ENCODE measurements at regions not wholly inside any gene's neighbourhood (a gene's known extent, or its start where the extent isn't known, plus 50 kb on each side); places are given as distances from the start of the nearest gene placed in this dataset.

DNA sequence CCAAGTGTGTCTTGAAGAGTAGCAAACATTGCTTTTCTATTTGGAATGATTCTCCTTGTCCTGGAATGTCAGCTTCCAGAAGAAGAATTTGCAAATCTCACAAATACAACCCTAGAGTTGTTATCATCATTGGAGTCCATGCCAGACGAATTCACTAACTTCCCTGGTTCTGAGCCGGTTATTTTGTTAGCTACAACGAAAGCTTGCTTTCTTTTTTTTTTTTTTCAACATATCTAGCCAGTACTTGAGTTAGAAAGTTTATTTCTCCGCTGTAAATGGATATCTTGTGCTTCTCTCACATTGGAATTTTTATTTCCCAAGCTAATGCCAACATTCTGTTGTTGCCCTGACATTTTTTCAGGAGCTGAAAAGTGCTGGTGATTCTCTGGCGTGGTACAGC is 138.1 kb upstream of the POM121L12 start:
- no peak for DNase-seq (ENCODE audit: low spot score)

GRCh38 chr7:52877240-52877639 is 158.2 kb upstream of the POM121L12 start:
- no peak for DNase-seq (ENCODE audit: low spot score)

DNA sequence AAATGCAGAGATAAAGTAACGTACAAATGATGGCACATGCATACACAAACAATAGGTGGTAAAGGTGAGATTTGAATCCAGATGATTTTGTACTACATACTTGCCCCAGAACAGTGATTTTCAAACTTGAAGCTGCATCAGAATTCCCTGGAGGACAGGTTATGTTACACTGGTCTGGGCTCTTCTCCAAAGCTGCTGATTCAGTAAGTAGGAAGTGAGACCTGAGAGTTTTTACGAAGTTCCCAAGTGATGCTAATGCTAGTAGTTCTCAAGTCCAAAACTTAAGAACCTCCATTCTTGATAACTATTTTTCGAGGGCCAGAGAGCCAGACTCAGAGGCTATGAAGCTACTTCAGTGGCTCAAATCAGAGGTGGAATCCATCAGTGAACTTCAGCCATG is 159.0 kb upstream of the POM121L12 start:
- DNase-seq (ENCODE audit: low spot score), result no peak

DNA sequence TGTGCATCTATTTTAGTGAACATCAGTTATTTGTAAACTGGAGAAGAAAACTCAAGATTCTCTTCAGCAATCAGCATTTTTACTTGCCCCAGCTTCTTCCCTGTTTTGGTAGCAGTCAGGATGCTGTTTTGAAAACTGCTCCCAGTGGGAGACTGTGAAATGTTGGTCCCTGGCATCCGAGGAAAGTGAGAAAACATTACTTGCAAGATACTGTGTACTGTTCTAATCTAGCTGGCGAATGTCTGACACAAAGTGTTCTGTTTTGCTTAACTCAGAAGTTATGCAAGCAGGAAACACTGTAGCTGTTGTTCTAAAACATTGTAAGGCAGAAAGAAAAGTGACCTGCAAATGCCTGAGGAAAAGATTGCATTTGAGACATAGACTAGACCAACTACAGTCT is 171.8 kb upstream of the POM121L12 start:
- DNase-seq (ENCODE audit: low spot score), result no peak

DNA sequence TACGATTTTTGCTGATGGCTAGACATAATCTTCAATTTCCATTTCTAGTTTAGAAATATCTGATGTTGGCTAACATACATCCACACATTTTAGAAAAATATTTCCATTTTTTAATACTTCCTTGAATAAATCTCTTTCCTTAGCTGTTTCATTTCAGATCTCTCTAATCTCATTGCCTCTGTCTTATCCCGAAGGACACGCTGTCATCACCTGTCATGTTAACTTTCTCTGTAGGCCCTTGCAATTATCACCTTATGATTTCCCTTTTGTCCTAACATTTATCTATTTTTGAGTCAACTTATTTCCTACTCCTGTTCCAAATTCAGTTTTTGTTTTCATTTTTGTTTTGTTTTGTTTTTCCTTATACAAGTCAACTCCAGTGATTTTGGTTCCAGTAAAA is 173.1 kb upstream of the POM121L12 start:
- no peak for DNase-seq (ENCODE audit: low spot score)

GRCh38 chr7:52857367-52857766 is 178.1 kb upstream of the POM121L12 start:
- no peak for DNase-seq (ENCODE audit: low spot score)

DNA sequence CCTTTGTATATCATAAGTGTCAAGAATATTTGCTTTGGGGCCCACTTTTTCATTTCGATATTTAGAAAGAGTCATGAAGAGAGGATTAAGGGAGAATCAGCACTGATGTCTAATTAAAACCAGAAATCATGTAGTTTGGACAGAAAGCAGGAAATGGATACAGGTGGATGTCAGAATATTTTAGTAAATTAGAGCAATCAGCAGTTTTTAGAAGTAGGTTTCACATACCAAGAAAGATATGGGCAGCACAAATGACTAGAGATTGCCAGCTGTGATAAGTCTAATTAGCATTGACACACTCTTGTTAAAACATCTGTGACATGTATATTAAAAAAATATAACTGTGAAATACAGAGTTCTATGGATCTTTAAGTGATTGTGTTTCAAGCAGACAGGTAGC is 180.8 kb upstream of the POM121L12 start:
- no peak for DNase-seq (ENCODE audit: low spot score)

- no peak for DNase-seq (ENCODE audit: low spot score)
These were observed 183.9 kb upstream of the POM121L12 start for GRCh38 chr7:52851547-52851946.

- DNase-seq (ENCODE audit: low spot score), result no peak
These were observed 192.0 kb upstream of the POM121L12 start for GRCh38 chr7:52843436-52843835.

- DNase-seq (ENCODE audit: low spot score), result no peak
These were observed 193.1 kb upstream of the POM121L12 start for GRCh38 chr7:52842202-52842900.

GRCh38 chr7:52838981-52839411 is 196.4 kb upstream of the POM121L12 start:
- peak; percentile 16 for DNase-seq (ENCODE audit: low spot score)

- DNase-seq (ENCODE audit: low spot score), result no peak
These were observed 204.1 kb upstream of the POM121L12 start for GRCh38 chr7:52831321-52831720.

GRCh38 chr7:52830801-52831200 is 204.6 kb upstream of the POM121L12 start:
- DNase-seq (ENCODE audit: low spot score), result no peak

GRCh38 chr7:52826515-52827265 is 208.7 kb upstream of the POM121L12 start:
- DNase-seq (ENCODE audit: low spot score), result no peak

DNA sequence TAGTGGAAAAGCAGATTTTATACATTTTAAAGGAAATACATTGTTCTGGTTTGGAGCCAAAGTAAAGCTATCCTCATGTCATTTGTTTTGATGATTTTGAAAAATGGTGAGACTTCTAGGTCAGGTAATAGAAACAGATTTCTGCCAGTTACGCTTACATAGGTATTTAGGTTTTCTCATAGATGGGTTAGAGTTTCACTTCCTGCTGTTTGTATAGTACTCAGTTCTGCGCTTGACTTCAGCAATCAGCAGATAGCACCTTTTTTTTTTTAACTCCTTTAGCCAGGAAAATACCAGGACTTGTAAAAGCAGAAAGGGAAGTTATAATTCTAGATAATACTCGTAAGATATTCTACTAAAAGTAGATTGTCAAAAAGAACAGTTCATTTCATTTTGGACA is 209.8 kb upstream of the POM121L12 start:
- no peak for DNase-seq (ENCODE audit: low spot score)

DNA sequence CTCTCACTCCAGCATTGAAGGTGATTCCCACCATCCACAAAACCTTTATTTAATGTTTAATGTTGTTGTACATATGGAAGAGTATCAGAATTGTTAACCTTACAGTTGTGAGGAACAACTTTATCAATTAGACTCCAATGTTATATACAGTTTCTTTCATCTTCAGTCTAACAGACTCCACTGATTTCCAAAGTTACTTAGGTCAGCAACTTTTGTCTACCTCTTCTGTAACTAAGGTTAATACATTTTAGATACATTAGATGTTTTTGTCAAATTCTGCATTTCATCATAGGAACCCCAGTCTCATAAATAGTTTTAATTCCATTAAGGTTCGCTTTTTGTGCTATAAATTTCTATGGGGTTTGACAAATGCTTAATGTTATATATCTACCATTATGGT is 223.9 kb upstream of the POM121L12 start:
- DNase-seq (ENCODE audit: low spot score), result no peak

DNA sequence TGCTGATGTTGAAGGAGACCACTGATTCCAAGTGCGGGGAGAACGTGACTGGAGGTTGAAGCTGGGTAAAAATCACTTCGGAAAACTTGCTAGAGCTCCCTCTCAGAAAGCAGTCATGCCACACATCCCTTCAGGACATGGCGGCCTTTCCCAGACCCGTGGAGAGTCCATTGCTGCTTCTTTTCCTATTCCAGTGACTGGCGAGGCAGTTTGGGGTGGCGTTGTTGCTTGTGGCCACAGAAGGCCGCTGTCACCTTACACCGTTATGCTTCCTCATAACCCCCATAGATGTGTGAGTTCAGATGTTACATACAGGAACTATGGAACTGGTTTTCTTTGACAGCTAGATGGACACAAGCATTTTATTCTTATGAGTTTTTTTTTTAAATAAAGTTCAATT is 235.6 kb upstream of the POM121L12 start:
- DNase-seq (ENCODE audit: low spot score), result no peak

- no peak for DNase-seq (ENCODE audit: low spot score)
These were observed 237.6 kb upstream of the POM121L12 start for GRCh38 chr7:52797801-52798200.

- DNase-seq (ENCODE audit: low spot score), result no peak
These were observed 240.8 kb upstream of the POM121L12 start for GRCh38 chr7:52794621-52795020.

DNA sequence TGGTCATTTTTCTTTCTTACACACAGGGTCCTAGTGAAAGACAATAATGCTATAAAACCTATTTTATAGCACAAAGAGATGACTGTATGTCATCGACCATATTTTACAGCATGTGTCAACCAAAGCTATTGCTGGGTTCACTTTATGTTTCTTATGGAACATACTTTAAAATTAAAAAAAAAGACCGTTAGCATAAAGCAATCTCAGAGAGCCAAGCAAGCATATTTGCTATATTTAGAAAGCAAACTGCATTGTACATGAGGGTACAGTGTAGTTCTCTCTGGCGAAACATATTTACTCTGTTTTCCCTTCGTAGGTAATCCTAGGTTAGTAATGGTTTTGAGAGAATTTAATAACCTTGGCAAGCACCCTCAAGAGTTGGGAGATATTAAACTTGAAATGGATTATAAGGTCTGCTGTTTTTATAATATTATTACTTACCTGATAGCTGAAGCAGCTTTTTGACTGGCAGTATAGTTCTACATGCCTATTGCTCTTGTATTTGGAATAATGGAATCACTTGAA is 244.2 kb upstream of the POM121L12 start:
- no peak for DNase-seq (ENCODE audit: low spot score)

DNA sequence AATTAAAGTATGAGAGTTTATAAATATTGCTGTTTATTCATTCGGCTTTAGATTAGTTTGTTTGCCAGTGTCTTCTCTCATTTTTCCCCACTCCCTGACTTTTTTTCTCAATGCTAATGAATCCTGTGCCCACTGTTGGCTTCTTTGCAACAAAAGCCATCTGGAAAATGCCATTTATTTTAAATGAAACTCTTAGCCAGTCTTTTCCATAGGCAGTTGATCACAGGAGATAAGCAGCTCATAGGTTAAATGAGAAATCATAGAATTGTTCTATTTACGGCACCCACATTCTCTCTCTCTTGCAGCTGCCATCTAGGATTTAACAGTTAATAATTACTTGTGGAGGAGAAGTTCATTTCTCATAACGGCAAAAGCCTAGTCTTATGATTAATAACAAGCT is 249.3 kb upstream of the POM121L12 start:
- DNase-seq (ENCODE audit: low spot score), result no peak

DNA sequence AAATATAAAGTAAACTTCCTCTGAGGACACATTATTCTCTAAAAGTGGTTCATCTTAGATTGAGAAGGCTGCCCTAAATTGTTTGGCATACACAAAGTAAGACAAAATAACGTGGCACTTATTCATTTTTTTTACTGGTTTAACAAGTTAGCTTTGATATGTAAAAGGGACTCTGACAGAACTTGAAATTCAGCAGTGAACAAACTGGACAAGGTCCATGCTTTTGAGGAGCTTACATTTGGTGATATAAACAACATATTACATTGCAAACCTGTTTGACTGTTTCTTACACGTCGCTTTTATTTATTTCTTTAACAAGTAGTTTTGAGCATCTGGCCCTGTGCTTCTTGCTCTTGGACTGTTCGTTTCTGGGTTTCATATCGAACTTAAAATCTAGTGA is 253.1 kb upstream of the POM121L12 start:
- no peak for DNase-seq (ENCODE audit: low spot score)

DNA sequence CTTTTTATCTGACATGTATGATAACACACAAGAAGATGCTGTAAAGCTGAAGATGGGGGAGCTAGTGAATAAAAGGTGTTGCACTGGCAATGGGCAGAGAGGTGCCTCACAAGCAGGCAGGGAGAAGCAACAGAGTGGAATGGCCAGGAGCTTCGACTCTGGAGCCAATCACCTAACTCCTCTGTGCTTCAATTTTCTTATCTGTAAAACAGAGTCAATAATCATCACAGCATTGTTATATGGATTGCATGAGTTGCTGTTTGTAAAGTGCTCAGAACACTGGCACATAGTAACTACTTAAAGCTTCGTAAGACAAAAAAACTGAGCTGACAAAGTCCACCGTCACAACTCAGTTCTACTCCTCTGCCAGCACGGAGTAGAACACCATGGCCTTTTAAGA is 254.2 kb upstream of the POM121L12 start:
- no peak for DNase-seq (ENCODE audit: low spot score)

GRCh38 chr7:52779004-52779403 is 256.4 kb upstream of the POM121L12 start:
- no peak for DNase-seq (ENCODE audit: low spot score)

Measured in RKO (cell line).